ENCODE measurements at regions not wholly inside any gene's neighbourhood (a gene's known extent, or its start where the extent isn't known, plus 50 kb on each side); places are given as distances from the start of the nearest gene placed in this dataset.

GRCh38 chr3:110341047-110341446, 730.6 kb upstream of the NECTIN3 start:
- no peak for TF ChIP-seq EZH2 (IDR thresholded peaks at IDR 0.05)
- no peak for TF ChIP-seq POLR2AphosphoS5 (IDR thresholded peaks at IDR 0.05; ENCODE audit: borderline replicate concordance, low read depth, low read length)

All from SK-N-MC (cell line).